HCT116 (cell line): ENCODE measurements at regions not wholly inside any gene's neighbourhood (a gene's known extent, or its start where the extent isn't known, plus 50 kb on each side); places are given as distances from the start of the nearest gene placed in this dataset.

ENCODE experiments used
- ATAC-seq: fragments of 200-7000 bp; cut with Tn5 transposase; 2 replicates; pipeline ENCODE4 v1.9.1; 2020; ENCODE audit warnings: mild to moderate bottlenecking, moderate library complexity
- BruUV-seq: library from RNA; stranded (reverse); fragments of 400-500 nt; replicated peaks from 2 replicates; lab custom pipeline; 2021; lab: Mats Ljungman, UMichigan
- CTCF ChIA-PET: fragments of 300-600 bp; sonication (Branson Sonifier 250); formaldehyde crosslinking; loops from one replicate; lab custom pipeline; 2021; ENCODE audit warnings: antibody characterized with exemption; lab: Charles Lee
- POLR2A ChIA-PET: fragments of 300-600, 350-600 bp; sonication (Branson Sonifier 250); formaldehyde crosslinking; loops from one replicate; lab custom pipeline; 2021; ENCODE audit warnings: antibody characterized with exemption; lab: Charles Lee
- RAD21 ChIA-PET, 2 experiments: fragments of 300-600 bp; sonication (Branson Sonifier 250); formaldehyde crosslinking; loops; one replicate each; lab custom pipeline; 2023; ENCODE audit warnings: low total read pairs in 2 of 2; ENCODE audit not compliant: uncharacterized antibody in 2 of 2, unreplicated experiment in 2 of 2, low non-redundant PET in 1 of 2; lab: Charles Lee
- DNase-seq: peaks from one replicate; pipeline ENCODE4 v3.0.0-alpha.2; 2010; ENCODE audit warnings: low read depth, low spot score
- H2AFZ ChIP-seq: fragments of 200-600 bp; shearing (Covaris generic), sonication (generic); 2 replicates; pipeline ENCODE4 v1.6.1; 2017; ENCODE audit warnings: low read depth, mixed run types, mixed read lengths, antibody characterized with exemption, low read length; ENCODE audit not compliant: poor library complexity, severe bottlenecking
- H3K27ac ChIP-seq: 2 replicates; pipeline ENCODE4 v1.5.1; 2012; ENCODE audit warnings: low read depth, low read length
- H3K27me3 ChIP-seq: fragments of 200-600 bp; sonication (generic); 2 replicates; pipeline ENCODE4 v1.6.1; 2016; ENCODE audit warnings: mixed run types, low read length, mixed read lengths; ENCODE audit not compliant: insufficient read depth
- H3K36me3 ChIP-seq, 2 experiments: fragments of 200-500 bp in 1 of 2; fragments of 200-600 bp in 1 of 2; sonication (Bioruptor generic) in 1 of 2; sonication (generic) in 1 of 2; 2 replicates each; pipeline versions ENCODE4 v1.5.1 to v1.6.1; 2014 to 2016; ENCODE audit warnings: low read length in 2 of 2, inconsistent platforms in 1 of 2, mixed read lengths in 1 of 2, mixed run types in 1 of 2; ENCODE audit not compliant: insufficient read depth in 2 of 2, control insufficient read depth in 1 of 2
- H3K4me1 ChIP-seq, 2 experiments: fragments of 200-600 bp in 1 of 2; sonication (generic) in 1 of 2; 2 replicates each; pipeline versions ENCODE4 v1.5.1 to v1.6.1; 2012 to 2017; ENCODE audit warnings: low read length in 2 of 2, inconsistent platforms in 1 of 2, mild to moderate bottlenecking in 1 of 2, mixed read lengths in 1 of 2, mixed run types in 1 of 2, moderate library complexity in 1 of 2; ENCODE audit not compliant: insufficient read depth in 2 of 2, control insufficient read depth in 1 of 2
- H3K4me2 ChIP-seq: fragments of 200-600 bp; sonication (generic); 2 replicates; pipeline ENCODE4 v1.6.1; 2017; ENCODE audit warnings: mixed run types, low read length, mixed read lengths
- H3K4me3 ChIP-seq, 2 experiments: fragments of 200-600 bp in 1 of 2; sonication (generic) in 1 of 2; replicated peaks in 1 of 2; 2 replicates each; pipeline ENCODE4 v1.5.1; 2011 to 2016; ENCODE audit warnings: low read length in 2 of 2, control low read depth in 1 of 2, low read depth in 1 of 2, mild to moderate bottlenecking in 1 of 2, mixed read lengths in 1 of 2, mixed run types in 1 of 2
- H3K79me2 ChIP-seq: fragments of 200-600 bp; sonication (generic); 2 replicates; pipeline ENCODE4 v1.6.1; 2017; ENCODE audit warnings: mild to moderate bottlenecking, mixed run types, low read length, moderate library complexity, mixed read lengths; ENCODE audit not compliant: insufficient read depth
- H3K9ac ChIP-seq: fragments of 200-600 bp; sonication (generic); 2 replicates; pipeline ENCODE4 v1.6.1; 2016; ENCODE audit warnings: low read length, mixed read lengths
- H3K9me2 ChIP-seq: fragments of 200-600 bp; sonication (generic), shearing (Covaris generic); 2 replicates; pipeline ENCODE4 v1.6.1; 2017; ENCODE audit warnings: mixed run types, mild to moderate bottlenecking, moderate library complexity; ENCODE audit not compliant: insufficient read depth
- H3K9me3 ChIP-seq, 2 experiments: fragments of 200-500 bp in 1 of 2; fragments of 200-600 bp in 1 of 2; sonication (Bioruptor generic) in 1 of 2; sonication (generic) in 1 of 2; 2 replicates each; pipeline ENCODE4 v1.6.1; 2014 to 2017; ENCODE audit warnings: low read length in 2 of 2, mixed read lengths in 2 of 2, inconsistent platforms in 1 of 2, low read depth in 1 of 2, mild to moderate bottlenecking in 1 of 2, mixed run types in 1 of 2, moderate library complexity in 1 of 2; ENCODE audit not compliant: control insufficient read depth in 1 of 2, insufficient read depth in 1 of 2
- H4K20me1 ChIP-seq: fragments of 200-600 bp; sonication (generic), shearing (Covaris generic); 2 replicates; pipeline ENCODE4 v1.6.1; 2017; ENCODE audit warnings: mixed run types, mild to moderate bottlenecking, moderate library complexity; ENCODE audit not compliant: insufficient read depth
- ATF3 ChIP-seq: IDR thresholded peaks from 2 replicates; pipeline ENCODE4 v1.6.1; 2012
- CBX3 ChIP-seq: IDR thresholded peaks from 2 replicates; pipeline ENCODE4 v1.6.1; 2012; ENCODE audit warnings: low read depth
- CEBPB ChIP-seq: IDR thresholded peaks from 2 replicates; pipeline ENCODE4 v1.6.1; 2012; ENCODE audit warnings: low read depth
- CTCF ChIP-seq, 3 experiments: fragments of 200-600 bp in 1 of 3; sonication (generic) in 1 of 3; IDR thresholded peaks in 2 of 3; conservative IDR thresholded peaks in 1 of 3; 2 replicates each; pipeline ENCODE4 v1.5.1; 2012 to 2017; ENCODE audit warnings: low read depth in 2 of 3, low read length in 2 of 3, antibody characterized with exemption in 1 of 3, borderline replicate concordance in 1 of 3, control low read depth in 1 of 3, mild to moderate bottlenecking in 1 of 3, mixed read lengths in 1 of 3, mixed run types in 1 of 3, moderate library complexity in 1 of 3; ENCODE audit not compliant: insufficient read depth in 1 of 3
- EGR1 ChIP-seq: IDR thresholded peaks from 2 replicates; pipeline ENCODE4 v1.6.1; 2012; ENCODE audit warnings: low read depth
- ELF1 ChIP-seq: IDR thresholded peaks from 2 replicates; pipeline ENCODE4 v1.6.1; 2012; ENCODE audit warnings: low read depth, borderline replicate concordance
- EZH2 ChIP-seq: fragments of 200-600 bp; sonication (generic); IDR thresholded peaks from 2 replicates; pipeline ENCODE4 v1.6.1; 2017; ENCODE audit warnings: antibody characterized with exemption, mixed run types
- FOSL1 ChIP-seq: IDR thresholded peaks from 2 replicates; pipeline ENCODE4 v1.6.1; 2012; ENCODE audit warnings: low read depth
- POLR2A ChIP-seq: IDR thresholded peaks from 2 replicates; pipeline ENCODE4 v1.7.0; 2011; ENCODE audit warnings: borderline replicate concordance; ENCODE audit not compliant: insufficient read depth, insufficient read length; ENCODE audit errors: extremely low read depth
- RAD21 ChIP-seq: IDR thresholded peaks from 2 replicates; pipeline ENCODE4 v1.6.1; 2012; ENCODE audit warnings: low read depth, mild to moderate bottlenecking
- REST ChIP-seq: IDR thresholded peaks from 2 replicates; pipeline ENCODE4 v1.6.1; 2012; ENCODE audit warnings: low read depth
- SIN3A ChIP-seq: IDR thresholded peaks from 2 replicates; pipeline ENCODE4 v1.6.1; 2012; ENCODE audit warnings: low read depth
- SP1 ChIP-seq: IDR thresholded peaks from 2 replicates; pipeline ENCODE4 v1.6.1; 2012; ENCODE audit warnings: low read depth
- SRF ChIP-seq: IDR thresholded peaks from 2 replicates; pipeline ENCODE4 v1.6.1; 2012; ENCODE audit warnings: low read depth
- TCF7L2 ChIP-seq: IDR thresholded peaks from 2 replicates; pipeline ENCODE4 v1.7.0; 2011; ENCODE audit warnings: borderline replicate concordance, inconsistent platforms; ENCODE audit not compliant: insufficient read depth, insufficient read length; ENCODE audit errors: extremely low read depth
- YY1 ChIP-seq: IDR thresholded peaks from 2 replicates; pipeline ENCODE4 v1.6.1; 2011; ENCODE audit warnings: low read length, low read depth, moderate library complexity, mild to moderate bottlenecking; ENCODE audit not compliant: insufficient replicate concordance; ENCODE audit errors: extremely low read depth
- ZFX ChIP-seq: fragments of 450-650 bp; IDR thresholded peaks from 2 replicates; pipeline ENCODE4 v1.6.1; 2017
- ZNF274 ChIP-seq: fragments of 200-500 bp; sonication (Bioruptor generic); IDR thresholded peaks from 2 replicates; pipeline ENCODE4 v1.6.1; 2014; ENCODE audit warnings: mild to moderate bottlenecking, low read depth, low read length, inconsistent platforms
- intact Hi-C: fragments of 100-400 bp; cut with micrococcal nuclease; formaldehyde crosslinking; loops from 2 replicates; pipeline ENCODE4 v1.10.0; 2022

GRCh38 chr2:122830157-122830556 is 1074.7 kb downstream of the TSN start:
- no TSS peak for BruUV-seq
- intact Hi-C loops, result no loop called here
- RAD21 ChIA-PET, result no interaction called here

GRCh38 chr2:122831649-122832048 is 1076.2 kb downstream of the TSN start:
- intact Hi-C loops, result no loop called here
- no peak overlapping the region for H2AFZ ChIP-seq
- no peaks in the 10 kb centered on the region for H3K79me2 ChIP-seq
- no TSS peak for BruUV-seq
- ChIA-PET RAD21 (no interaction called here), POLR2A (no interaction called here), CTCF (no interaction called here)
- no peak overlapping the region for H3K4me2 ChIP-seq
- no peak overlapping the region for H3K27ac ChIP-seq
- H3K4me1 ChIP-seq, result no peaks in the 10 kb centered on the region
- H4K20me1 ChIP-seq, result no peaks in the 10 kb centered on the region
- no peak overlapping the region for H3K4me3 ChIP-seq
- no peaks in the 10 kb centered on the region for H3K9me2 ChIP-seq
- no peak overlapping the region for H3K9ac ChIP-seq
- H3K36me3 ChIP-seq, result no peaks in the 10 kb centered on the region
- ATAC-seq, result no peak
- peaks cover 5 to 17% of the 10 kb centered on the region in 2 experiments; a peak in 2 of 4 replicates for H3K9me3 ChIP-seq
- no peaks in the 10 kb centered on the region for H3K27me3 ChIP-seq
- no peak for DNase-seq
- TF ChIP-seq TCF7L2 (no peak), CEBPB (no peak), EZH2 (no peak), RAD21 (no peak), ATF3 (no peak), ZNF274 (no peak), POLR2A (no peak), ZFX (no peak), FOSL1 (no peak), REST (no peak), CTCF (IDR thresholded peaks at IDR 0.05 in 2 of 3, conservative IDR thresholded peaks at IDR 0.05 in 1 of 3; ENCODE audit: borderline replicate concordance in 1 of 3, insufficient read depth in 1 of 3, low read depth in 2 of 3, low read length in 2 of 3) (no peak), SRF (no peak), YY1 (no peak), EGR1 (no peak), SIN3A (no peak), SP1 (no peak), ELF1 (no peak)

More at GRCh38 chr2:122830157-122830556, 1074.7 kb downstream of the TSN start:
- Histone ChIP-seq H3K36me3 (no peaks in the 10 kb centered on the region), H3K79me2 (no peaks in the 10 kb centered on the region), H3K27ac (no peak overlapping the region), H3K4me3 (no peak overlapping the region), H3K4me1 (no peaks in the 10 kb centered on the region), H3K9ac (no peak overlapping the region), H4K20me1 (no peaks in the 10 kb centered on the region), H2AFZ (no peak overlapping the region), H3K9me2 (no peaks in the 10 kb centered on the region), H3K9me3 (peaks cover 4 to 16% of the 10 kb centered on the region in 2 experiments; a peak in 2 of 4 replicates), H3K27me3 (no peaks in the 10 kb centered on the region), H3K4me2 (no peak overlapping the region)
- ATAC-seq (no peak), DNase-seq (no peak)
- no peak for TF ChIP-seq CBX3
- TF ChIP-seq ZNF274, result no peak
- no peak for TF ChIP-seq FOSL1
- CTCF ChIA-PET, result no interaction called here
- POLR2A ChIA-PET, result no interaction called here
